ENCODE measurements at regions not wholly inside any gene's neighbourhood (a gene's known extent, or its start where the extent isn't known, plus 50 kb on each side); places are given as distances from the start of the nearest gene placed in this dataset.
A peak's percentile ranks its signal among the peaks of the same experiment; 100 is the strongest.
"Not testable (repeated sequence)": the region's sequence is repeated elsewhere in the genome, so short reads cannot be mapped to it uniquely, and the experiment has no call there.

- DNase-seq (ENCODE audit: low read depth in 2 of 2) = no peak
Measured at GRCh38 chr10:31123946-31124345, 92.3 kb upstream of the ZNF438 start.

GRCh38 chr10:31124852-31125251 lies 93.2 kb upstream of the ZNF438 start:
- no peak for DNase-seq (ENCODE audit: low read depth in 2 of 2)

GRCh38 chr10:31125789-31126188 lies 94.1 kb upstream of the ZNF438 start:
- no peak for DNase-seq (ENCODE audit: low read depth in 2 of 2)

GRCh38 chr10:31126593-31126992 lies 94.9 kb upstream of the ZNF438 start:
- DNase-seq (ENCODE audit: low read depth in 2 of 2) = no peak

GRCh38 chr10:31128536-31128935 lies 96.9 kb upstream of the ZNF438 start:
- no peak for DNase-seq (ENCODE audit: low read depth in 2 of 2)

GRCh38 chr10:31129271-31129670 lies 97.6 kb upstream of the ZNF438 start:
- DNase-seq (ENCODE audit: low read depth in 2 of 2) = no peak

GRCh38 chr10:31129880-31130405 lies 98.3 kb upstream of the ZNF438 start:
- no peak for DNase-seq (ENCODE audit: low read depth in 2 of 2)

- no peak for DNase-seq (ENCODE audit: low read depth in 2 of 2)
Measured at GRCh38 chr10:31130406-31130805, 98.7 kb upstream of the ZNF438 start.

- DNase-seq (ENCODE audit: low read depth in 2 of 2) = no peak
Measured at GRCh38 chr10:31131251-31131650, 99.6 kb upstream of the ZNF438 start.

GRCh38 chr10:31132681-31133244 lies 101.1 kb upstream of the ZNF438 start:
- no peak for DNase-seq (ENCODE audit: low read depth in 2 of 2)

- DNase-seq (ENCODE audit: low read depth in 2 of 2) = no peak
Measured at GRCh38 chr10:31133251-31133791, 101.7 kb upstream of the ZNF438 start.

- DNase-seq (ENCODE audit: low read depth in 2 of 2) = peak; percentile 48 to 61
Measured at GRCh38 chr10:31133792-31134310, 102.2 kb upstream of the ZNF438 start.

GRCh38 chr10:31134311-31134952 lies 102.8 kb upstream of the ZNF438 start:
- no peak for DNase-seq (ENCODE audit: low read depth in 2 of 2)

GRCh38 chr10:31135171-31135570 lies 103.5 kb upstream of the ZNF438 start:
- DNase-seq (ENCODE audit: low read depth in 2 of 2) = no peak

- not testable (repeated sequence) for DNase-seq (ENCODE audit: low read depth in 2 of 2)
Measured at GRCh38 chr10:31135791-31136190, 104.1 kb upstream of the ZNF438 start.

GRCh38 chr10:31136386-31136785 lies 104.7 kb upstream of the ZNF438 start:
- DNase-seq (ENCODE audit: low read depth in 2 of 2) = no peak

- no peak for DNase-seq (ENCODE audit: low read depth in 2 of 2)
Measured at GRCh38 chr10:31136930-31137885, 105.5 kb upstream of the ZNF438 start.

GRCh38 chr10:31138026-31138553 lies 106.4 kb upstream of the ZNF438 start:
- no peak for DNase-seq (ENCODE audit: low read depth in 2 of 2)

- DNase-seq (ENCODE audit: low read depth in 2 of 2) = no peak
Measured at GRCh38 chr10:31139497-31139896, 107.8 kb upstream of the ZNF438 start.

- DNase-seq (ENCODE audit: low read depth in 2 of 2) = no peak
Measured at GRCh38 chr10:31140716-31141115, 109.1 kb upstream of the ZNF438 start.

GRCh38 chr10:31142026-31142425 lies 110.4 kb upstream of the ZNF438 start:
- no peak for DNase-seq (ENCODE audit: low read depth in 2 of 2)

Measured in activated CD4-positive, alpha-beta T cell treated with anti-CD3 and anti-CD28 coated beads for 24 hours (primary cell).